Mucosa of descending colon (tissue), 3 donors: ENCODE measurements at regions not wholly inside any gene's neighbourhood (a gene's known extent, or its start where the extent isn't known, plus 50 kb on each side); places are given as distances from the start of the nearest gene placed in this dataset.
"Not testable (repeated sequence)": the region's sequence is repeated elsewhere in the genome, so short reads cannot be mapped to it uniquely, and the experiment has no call there.

ENCODE experiments used
- ATAC-seq: fragments of 200-7000 bp; cut with Tn5 transposase; one replicate; pipeline ENCODE4 v1.9.1; 2020; ENCODE audit warnings: mild to moderate bottlenecking, moderate library complexity
- DNase-seq, 3 donors: peaks; one replicate each; pipeline ENCODE4 v3.0.0-alpha.2; 2020
- H3K36me3 ChIP-seq: fragments of 200-600 bp; one replicate; pipeline ENCODE4 v1.8.0; 2021; ENCODE audit warnings: low read depth, mild to moderate bottlenecking
- H3K4me1 ChIP-seq: fragments of 200-600 bp; one replicate; pipeline ENCODE4 v1.8.0; 2021; ENCODE audit warnings: low read depth, mild to moderate bottlenecking
- H3K4me3 ChIP-seq: fragments of 200-600 bp; one replicate; pipeline ENCODE4 v1.8.0; 2021; ENCODE audit warnings: mild to moderate bottlenecking
- H3K9me3 ChIP-seq: fragments of 200-600 bp; one replicate; pipeline ENCODE4 v1.8.0; 2021; ENCODE audit warnings: mild to moderate bottlenecking
- intact Hi-C, 2 donors: fragments of 100-400 bp; cut with DNase I in 1 of 2; cut with micrococcal nuclease in 1 of 2; formaldehyde crosslinking; loops; one replicate each; pipeline versions ENCODE4 v1.11.0 to v1.11.1; 2022; cut with DNase I, micrococcal nuclease
- TF ChIP-seq, protein P1 (sequence below): fragments of 200-600 bp; IDR thresholded peaks from one replicate; pipeline ENCODE4 v1.8.0; 2022; ENCODE audit warnings: antibody characterized with exemption, mild to moderate bottlenecking
- donor health status: DM: no; HTN: no; CAD: no; lungs with moderate emphysema.
- donor health status: DM: no; HTN: no; CAD: no.
- donor health status: DM: no; HTN: yes; CAD: no.

DNA sequence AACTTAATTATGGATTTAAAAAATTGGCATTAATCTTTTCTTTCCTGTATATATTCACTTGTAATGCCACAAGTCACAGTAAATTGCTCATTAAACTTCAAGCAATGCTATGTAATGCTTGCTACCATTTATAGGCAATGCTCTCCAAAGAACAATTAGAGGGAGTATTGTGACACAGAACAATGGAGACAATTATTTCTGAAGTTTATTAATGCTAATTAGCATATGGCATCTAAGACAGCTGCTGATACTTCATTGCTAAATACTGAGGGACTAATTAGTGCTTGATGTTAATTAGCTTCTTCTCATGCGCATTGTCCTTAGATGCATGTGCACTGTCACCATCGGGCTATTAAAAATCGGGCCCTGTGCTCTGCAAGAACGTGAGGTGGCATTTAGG is 1012.8 kb downstream of the SOCS6 start:
- H3K36me3 ChIP-seq = no peaks in the 10 kb centered on the region
- TF ChIP-seq, protein P1, sequence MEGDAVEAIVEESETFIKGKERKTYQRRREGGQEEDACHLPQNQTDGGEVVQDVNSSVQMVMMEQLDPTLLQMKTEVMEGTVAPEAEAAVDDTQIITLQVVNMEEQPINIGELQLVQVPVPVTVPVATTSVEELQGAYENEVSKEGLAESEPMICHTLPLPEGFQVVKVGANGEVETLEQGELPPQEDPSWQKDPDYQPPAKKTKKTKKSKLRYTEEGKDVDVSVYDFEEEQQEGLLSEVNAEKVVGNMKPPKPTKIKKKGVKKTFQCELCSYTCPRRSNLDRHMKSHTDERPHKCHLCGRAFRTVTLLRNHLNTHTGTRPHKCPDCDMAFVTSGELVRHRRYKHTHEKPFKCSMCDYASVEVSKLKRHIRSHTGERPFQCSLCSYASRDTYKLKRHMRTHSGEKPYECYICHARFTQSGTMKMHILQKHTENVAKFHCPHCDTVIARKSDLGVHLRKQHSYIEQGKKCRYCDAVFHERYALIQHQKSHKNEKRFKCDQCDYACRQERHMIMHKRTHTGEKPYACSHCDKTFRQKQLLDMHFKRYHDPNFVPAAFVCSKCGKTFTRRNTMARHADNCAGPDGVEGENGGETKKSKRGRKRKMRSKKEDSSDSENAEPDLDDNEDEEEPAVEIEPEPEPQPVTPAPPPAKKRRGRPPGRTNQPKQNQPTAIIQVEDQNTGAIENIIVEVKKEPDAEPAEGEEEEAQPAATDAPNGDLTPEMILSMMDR = no peak
- DNase-seq (no peak), ATAC-seq (no peak)
- H3K4me1 ChIP-seq = no peaks in the 10 kb centered on the region
- intact Hi-C loops = no loop called here
- no peaks in the 10 kb centered on the region for H3K9me3 ChIP-seq
- H3K4me3 ChIP-seq = no peak overlapping the region

DNA sequence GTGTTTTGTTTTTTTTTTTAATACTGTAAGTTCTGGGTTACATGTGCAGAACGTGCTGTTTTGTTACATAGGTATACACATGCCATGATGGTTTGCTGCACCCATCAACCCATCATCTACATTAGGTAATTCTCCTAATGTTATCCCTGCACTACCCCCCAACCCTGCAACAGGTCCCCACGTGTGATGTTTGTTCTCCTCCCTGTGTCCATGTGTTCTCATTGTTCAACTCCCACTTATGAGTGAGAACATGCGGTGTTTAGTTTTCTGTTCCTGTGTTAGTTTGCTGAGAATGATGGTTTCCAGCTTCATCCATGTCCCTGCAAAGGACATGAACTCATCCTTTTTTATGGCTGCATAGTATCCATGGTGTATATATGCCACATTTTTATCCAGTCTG is 1005.4 kb downstream of the SOCS6 start:
- intact Hi-C loops, H3K36me3 ChIP-seq, DNase-seq, H3K4me3 ChIP-seq, H3K4me1 ChIP-seq, H3K9me3 ChIP-seq, ATAC-seq: not testable (repeated sequence)

DNA sequence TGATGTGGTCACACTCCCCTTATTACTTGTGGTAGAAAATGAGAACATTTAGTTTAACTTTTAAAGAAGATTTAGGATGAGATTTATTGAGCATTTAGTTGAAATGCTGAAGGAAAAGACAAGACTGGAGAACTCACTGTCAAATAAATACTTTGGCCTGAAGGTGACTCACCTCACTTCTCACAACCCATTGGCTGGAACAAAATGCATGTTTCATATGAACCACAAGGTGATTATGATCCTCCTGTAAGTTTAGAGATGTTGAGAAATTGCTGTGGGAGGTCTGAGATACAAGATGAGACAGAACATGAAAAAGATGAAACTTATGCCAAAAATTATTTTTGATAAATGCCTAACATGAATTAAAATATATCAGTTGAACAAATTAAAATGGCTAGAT is 1004.5 kb downstream of the SOCS6 start:
- DNase-seq (no peak), ATAC-seq (no peak)
- Histone ChIP-seq H3K4me3 (no peak overlapping the region), H3K4me1 (no peaks in the 10 kb centered on the region), H3K9me3 (no peaks in the 10 kb centered on the region), H3K36me3 (no peaks in the 10 kb centered on the region)
- intact Hi-C loops = no loop called here
- TF ChIP-seq, protein P1 = no peak

DNA sequence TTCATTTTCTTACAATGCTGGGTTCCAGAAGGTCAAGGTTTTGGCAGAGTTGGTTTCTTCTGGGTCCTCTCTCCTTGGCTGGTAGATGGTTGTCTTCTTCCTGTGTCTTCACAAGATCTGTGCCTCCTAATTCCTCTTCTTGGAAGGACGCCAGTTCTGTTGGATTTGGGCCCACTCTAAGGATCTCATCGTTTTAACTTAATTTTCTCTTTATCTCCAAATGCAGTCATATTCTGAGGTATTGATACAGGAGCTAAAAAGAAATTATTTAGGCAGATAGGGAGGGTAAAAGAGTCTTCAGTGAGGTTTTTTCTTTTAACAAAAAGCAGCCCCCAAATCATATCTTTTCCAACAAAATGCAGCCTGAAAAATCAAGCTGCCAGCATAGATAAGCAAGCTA is 998.4 kb downstream of the SOCS6 start:
- ATAC-seq = no peak
- Histone ChIP-seq H3K9me3 (no peaks in the 10 kb centered on the region), H3K4me3 (no peak overlapping the region), H3K36me3 (no peaks in the 10 kb centered on the region), H3K4me1 (no peaks in the 10 kb centered on the region)
- intact Hi-C loops = no loop called here
- TF ChIP-seq, protein P1 = no peak
- no peak for DNase-seq

DNA sequence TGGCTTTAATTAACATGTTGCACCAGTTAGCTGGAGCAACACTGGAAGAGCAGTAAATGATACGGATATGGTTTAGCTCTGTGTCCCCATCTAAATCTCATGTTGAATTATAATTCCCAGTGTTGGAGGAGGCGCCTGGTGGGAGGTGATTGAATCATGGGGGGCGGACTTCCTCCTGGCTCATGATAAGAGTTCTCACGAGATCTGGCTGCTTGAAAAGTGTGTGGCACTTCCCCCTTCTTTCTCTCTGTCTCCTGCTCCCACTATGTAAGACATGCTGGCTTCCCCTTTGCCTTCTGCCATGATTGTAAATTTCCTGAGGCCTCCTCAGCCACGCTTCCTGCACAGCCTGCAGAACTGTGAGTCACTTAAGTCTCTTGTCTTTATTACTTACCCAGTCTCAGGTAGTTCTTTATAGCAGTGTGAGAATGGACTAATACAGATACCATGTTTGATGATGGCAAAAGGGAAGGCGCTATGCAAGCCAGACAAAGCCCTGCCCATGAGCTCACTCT is 963.6 kb downstream of the SOCS6 start:
- no peak for ATAC-seq
- TF ChIP-seq, protein P1 = no peak
- Histone ChIP-seq H3K9me3 (no peaks in the 10 kb centered on the region), H3K4me3 (no peak overlapping the region), H3K36me3 (no peaks in the 10 kb centered on the region), H3K4me1 (no peaks in the 10 kb centered on the region)
- DNase-seq = no peak
- intact Hi-C loops = no loop called here

DNA sequence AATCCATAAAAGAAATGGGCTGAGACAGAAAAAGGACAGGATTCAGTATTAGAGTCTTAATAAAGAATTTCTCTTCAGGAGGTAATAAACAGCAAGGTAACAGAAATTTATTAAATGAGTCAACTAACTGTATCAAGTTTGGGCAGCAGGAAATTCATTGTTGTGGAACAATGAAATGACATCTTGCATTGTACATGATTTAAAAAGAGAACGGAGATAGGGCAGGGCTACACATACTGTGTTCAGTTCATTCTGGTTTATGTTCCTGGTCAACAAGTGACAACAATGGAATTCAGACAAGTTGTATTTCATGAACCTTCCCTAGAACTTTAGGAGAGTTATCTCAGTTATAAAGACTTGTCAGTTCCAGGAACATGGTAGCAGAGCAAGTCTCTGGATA is 961.3 kb downstream of the SOCS6 start:
- no peak overlapping the region for H3K4me3 ChIP-seq
- TF ChIP-seq, protein P1 = no peak
- DNase-seq = no peak
- H3K9me3 ChIP-seq = no peaks in the 10 kb centered on the region
- intact Hi-C loops = no loop called here
- no peak for ATAC-seq
- H3K4me1 ChIP-seq = no peaks in the 10 kb centered on the region
- no peaks in the 10 kb centered on the region for H3K36me3 ChIP-seq
